WTC11 (cell line): ENCODE measurements at regions not wholly inside any gene's neighbourhood (a gene's known extent, or its start where the extent isn't known, plus 50 kb on each side); places are given as distances from the start of the nearest gene placed in this dataset.

Experiments used
- CREM ChIP-seq: sonication (generic); formaldehyde crosslinking; IDR thresholded peaks from 2 replicates; pipeline ENCODE4 v1.8.1; 2022; ENCODE audit warnings: mild to moderate bottlenecking, missing genetic modification reagents, moderate library complexity
- ESRRA ChIP-seq: sonication (generic); formaldehyde crosslinking; IDR thresholded peaks from 2 replicates; pipeline ENCODE4 v1.8.1; 2022; ENCODE audit warnings: mild to moderate bottlenecking, missing genetic modification reagents, borderline replicate concordance
- ETV6 ChIP-seq: sonication (generic); formaldehyde crosslinking; IDR thresholded peaks from 2 replicates; pipeline ENCODE4 v1.8.1; 2022; ENCODE audit warnings: mild to moderate bottlenecking, missing genetic modification reagents
- NFYB ChIP-seq: sonication (generic); formaldehyde crosslinking; conservative IDR thresholded peaks from 2 replicates; pipeline ENCODE4 v1.8.0; 2022; ENCODE audit warnings: low read depth, missing genetic modification reagents
- TF ChIP-seq, protein P1 (sequence below): fragments of 200-600 bp; IDR thresholded peaks from 2 replicates; pipeline ENCODE4 v1.8.0; 2022; ENCODE audit warnings: antibody characterized with exemption
- TF ChIP-seq, protein P2 (sequence below): sonication (generic); formaldehyde crosslinking; IDR thresholded peaks from 2 replicates; pipeline ENCODE4 v1.8.0; 2022; ENCODE audit warnings: mild to moderate bottlenecking, missing genetic modification reagents

GRCh38 chr2:133945089-133945488 lies 308.8 kb upstream of the MGAT5 start:
- no peak for TF ChIP-seq ESRRA
- TF ChIP-seq, protein P1, sequence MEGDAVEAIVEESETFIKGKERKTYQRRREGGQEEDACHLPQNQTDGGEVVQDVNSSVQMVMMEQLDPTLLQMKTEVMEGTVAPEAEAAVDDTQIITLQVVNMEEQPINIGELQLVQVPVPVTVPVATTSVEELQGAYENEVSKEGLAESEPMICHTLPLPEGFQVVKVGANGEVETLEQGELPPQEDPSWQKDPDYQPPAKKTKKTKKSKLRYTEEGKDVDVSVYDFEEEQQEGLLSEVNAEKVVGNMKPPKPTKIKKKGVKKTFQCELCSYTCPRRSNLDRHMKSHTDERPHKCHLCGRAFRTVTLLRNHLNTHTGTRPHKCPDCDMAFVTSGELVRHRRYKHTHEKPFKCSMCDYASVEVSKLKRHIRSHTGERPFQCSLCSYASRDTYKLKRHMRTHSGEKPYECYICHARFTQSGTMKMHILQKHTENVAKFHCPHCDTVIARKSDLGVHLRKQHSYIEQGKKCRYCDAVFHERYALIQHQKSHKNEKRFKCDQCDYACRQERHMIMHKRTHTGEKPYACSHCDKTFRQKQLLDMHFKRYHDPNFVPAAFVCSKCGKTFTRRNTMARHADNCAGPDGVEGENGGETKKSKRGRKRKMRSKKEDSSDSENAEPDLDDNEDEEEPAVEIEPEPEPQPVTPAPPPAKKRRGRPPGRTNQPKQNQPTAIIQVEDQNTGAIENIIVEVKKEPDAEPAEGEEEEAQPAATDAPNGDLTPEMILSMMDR, result no peak
- no peak for TF ChIP-seq NFYB (CRISPR knock-in tag)
- no peak for TF ChIP-seq CREM (CRISPR knock-in tag)
- TF ChIP-seq, protein P2, sequence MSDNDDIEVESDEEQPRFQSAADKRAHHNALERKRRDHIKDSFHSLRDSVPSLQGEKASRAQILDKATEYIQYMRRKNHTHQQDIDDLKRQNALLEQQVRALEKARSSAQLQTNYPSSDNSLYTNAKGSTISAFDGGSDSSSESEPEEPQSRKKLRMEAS (CRISPR knock-in tag), result no peak
- no peak for TF ChIP-seq ETV6
